ENCODE measurements at regions not wholly inside any gene's neighbourhood (a gene's known extent, or its start where the extent isn't known, plus 50 kb on each side); places are given as distances from the start of the nearest gene placed in this dataset.

DNA sequence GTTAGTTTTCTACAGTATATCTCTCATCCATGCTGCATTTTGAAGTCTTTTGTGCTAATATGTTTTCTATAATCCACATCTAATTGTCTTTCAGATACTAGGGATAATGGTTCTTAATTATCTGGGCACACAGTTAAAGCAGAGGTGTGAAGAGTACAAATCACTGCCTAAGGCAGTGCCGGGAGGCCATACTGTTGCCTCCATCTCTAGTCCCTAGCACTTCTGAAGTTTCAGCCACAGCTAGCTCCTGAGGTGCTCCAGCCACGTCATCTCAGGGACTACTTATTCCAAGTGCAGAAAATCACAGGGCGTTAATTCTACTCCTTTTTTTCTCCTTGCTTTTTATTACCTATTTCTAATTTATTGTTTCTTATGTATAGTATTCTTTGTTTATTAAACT, 760.0 kb upstream of the FAM174A start:
- Histone ChIP-seq H3K27ac (ENCODE audit: insufficient read length, low read depth, low read length) (no peak overlapping the region), H4K8ac (replicated peaks; ENCODE audit: insufficient read length, low read depth, low read length) (no peak overlapping the region), H3K18ac (ENCODE audit: insufficient read length, low read depth, low read length) (no peak overlapping the region), H3K9me3 (ENCODE audit: control insufficient read depth, low read depth, low read length) (no peaks in the 10 kb centered on the region), H2BK5ac (ENCODE audit: insufficient read length, low read length) (no peak overlapping the region), H4K20me1 (ENCODE audit: control insufficient read depth, insufficient read depth, insufficient read length) (no peaks in the 10 kb centered on the region), H3T11ph (ENCODE audit: low read length) (no peak overlapping the region), H2AK5ac (ENCODE audit: insufficient read length, low read length) (no peak overlapping the region), H2BK120ac (ENCODE audit: low read depth, low read length, poor library complexity, severe bottlenecking) (no peak overlapping the region), H3K27me3 (ENCODE audit: insufficient read depth, low read length) (no peaks in the 10 kb centered on the region), H2BK20ac (ENCODE audit: low read depth, low read length, poor library complexity, severe bottlenecking) (no peak overlapping the region), H2AFZ (ENCODE audit: low read length) (no peak overlapping the region), H2BK12ac (ENCODE audit: insufficient read length, low read depth, low read length) (no peak overlapping the region), H2BK15ac (ENCODE audit: low read depth, low read length) (no peak overlapping the region), H3K9ac (ENCODE audit: extremely low read depth, insufficient read length, low read length) (no peak overlapping the region), H3K14ac (ENCODE audit: insufficient read depth, low read length) (no peak overlapping the region), H4K5ac (ENCODE audit: insufficient read length, low read depth, low read length) (no peak overlapping the region), H3K4me1 (ENCODE audit: insufficient read depth, low read length) (no peaks in the 10 kb centered on the region), H3K79me1 (ENCODE audit: insufficient read depth, low read depth, low read length, poor library complexity, severe bottlenecking) (no peaks in the 10 kb centered on the region), H3K23ac (ENCODE audit: insufficient read length, low read depth, low read length) (no peak overlapping the region), H4K91ac (ENCODE audit: insufficient read length, low read depth, low read length) (no peak overlapping the region), H3K4me2 (ENCODE audit: insufficient read depth, insufficient read length, low read length) (no peak overlapping the region), H3K79me2 (ENCODE audit: insufficient read depth, low read length) (no peaks in the 10 kb centered on the region), H3K4ac (ENCODE audit: low read depth, low read length) (no peak overlapping the region), H3K56ac (ENCODE audit: insufficient read length, low read depth, low read length) (no peak overlapping the region), H3K23me2 (ENCODE audit: insufficient read length, low read depth, low read length, poor library complexity, severe bottlenecking) (no peaks in the 10 kb centered on the region)
- no CpG with 5 or more reads among the region's 3 CpGs for WGBS (ENCODE audit: extremely low coverage, insufficient read length, low lambda C conversion rate)
- H3K27me3 Mint-ChIP-seq (ENCODE audit: low read depth) = no peaks in the 10 kb centered on the region
- DNase-seq = no peak
- H3K36me3 Mint-ChIP-seq (ENCODE audit: insufficient read depth in 1 of 3, low read depth in 3 of 3) = no peaks in the 10 kb centered on the region
- H3K4me1 Mint-ChIP-seq = no peaks in the 10 kb centered on the region
- TF ChIP-seq, protein P1, sequence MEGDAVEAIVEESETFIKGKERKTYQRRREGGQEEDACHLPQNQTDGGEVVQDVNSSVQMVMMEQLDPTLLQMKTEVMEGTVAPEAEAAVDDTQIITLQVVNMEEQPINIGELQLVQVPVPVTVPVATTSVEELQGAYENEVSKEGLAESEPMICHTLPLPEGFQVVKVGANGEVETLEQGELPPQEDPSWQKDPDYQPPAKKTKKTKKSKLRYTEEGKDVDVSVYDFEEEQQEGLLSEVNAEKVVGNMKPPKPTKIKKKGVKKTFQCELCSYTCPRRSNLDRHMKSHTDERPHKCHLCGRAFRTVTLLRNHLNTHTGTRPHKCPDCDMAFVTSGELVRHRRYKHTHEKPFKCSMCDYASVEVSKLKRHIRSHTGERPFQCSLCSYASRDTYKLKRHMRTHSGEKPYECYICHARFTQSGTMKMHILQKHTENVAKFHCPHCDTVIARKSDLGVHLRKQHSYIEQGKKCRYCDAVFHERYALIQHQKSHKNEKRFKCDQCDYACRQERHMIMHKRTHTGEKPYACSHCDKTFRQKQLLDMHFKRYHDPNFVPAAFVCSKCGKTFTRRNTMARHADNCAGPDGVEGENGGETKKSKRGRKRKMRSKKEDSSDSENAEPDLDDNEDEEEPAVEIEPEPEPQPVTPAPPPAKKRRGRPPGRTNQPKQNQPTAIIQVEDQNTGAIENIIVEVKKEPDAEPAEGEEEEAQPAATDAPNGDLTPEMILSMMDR (conservative IDR thresholded peaks at IDR 0.05) = no peak
- H3K4me3 Mint-ChIP-seq = no peak overlapping the region
- H3K9me3 Mint-ChIP-seq = no peaks in the 10 kb centered on the region
- H3K27ac Mint-ChIP-seq = no peak overlapping the region
